Glutamatergic neuron (in vitro differentiated cells): ENCODE measurements at regions not wholly inside any gene's neighbourhood (a gene's known extent, or its start where the extent isn't known, plus 50 kb on each side); places are given as distances from the start of the nearest gene placed in this dataset.

Source experiments
- DNase-seq: peaks from one replicate; pipeline ENCODE4 v3.0.0; 2022
- H3K27ac Mint-ChIP-seq: one replicate; pipeline ENCODE4 v1.8.0; 2020; ENCODE audit warnings: mild to moderate bottlenecking, mixed read lengths, inconsistent platforms; ENCODE audit not compliant: unreplicated experiment
- H3K27me3 Mint-ChIP-seq: one replicate; pipeline ENCODE4 v1.8.0; 2020; ENCODE audit warnings: mild to moderate bottlenecking, moderate library complexity, mixed read lengths, inconsistent platforms; ENCODE audit not compliant: unreplicated experiment
- H3K36me3 Mint-ChIP-seq: one replicate; pipeline ENCODE4 v1.8.0; 2020; ENCODE audit warnings: mild to moderate bottlenecking, mixed read lengths, inconsistent platforms; ENCODE audit not compliant: unreplicated experiment
- H3K4me1 Mint-ChIP-seq: one replicate; pipeline ENCODE4 v1.8.0; 2020; ENCODE audit warnings: mild to moderate bottlenecking, low read depth, mixed read lengths, inconsistent platforms; ENCODE audit not compliant: unreplicated experiment
- H3K4me3 Mint-ChIP-seq: one replicate; pipeline ENCODE4 v1.8.0; 2020; ENCODE audit warnings: mild to moderate bottlenecking, mixed read lengths, inconsistent platforms; ENCODE audit not compliant: unreplicated experiment
- H3K9me3 Mint-ChIP-seq: one replicate; pipeline ENCODE4 v1.8.0; 2020; ENCODE audit warnings: mild to moderate bottlenecking, moderate library complexity, mixed read lengths, inconsistent platforms; ENCODE audit not compliant: unreplicated experiment
- TF ChIP-seq, protein P1 (sequence below): fragments of 200-600 bp; sonication (generic); IDR thresholded peaks from one replicate; pipeline ENCODE4 v1.5.0; 2021; ENCODE audit not compliant: partially characterized antibody, unreplicated experiment

- H3K9me3 Mint-ChIP-seq, result no peaks in the 10 kb centered on the region
- H3K27me3 Mint-ChIP-seq, result peaks cover 2% of the 10 kb centered on the region
- no peak overlapping the region for H3K4me3 Mint-ChIP-seq
- TF ChIP-seq, protein P1, sequence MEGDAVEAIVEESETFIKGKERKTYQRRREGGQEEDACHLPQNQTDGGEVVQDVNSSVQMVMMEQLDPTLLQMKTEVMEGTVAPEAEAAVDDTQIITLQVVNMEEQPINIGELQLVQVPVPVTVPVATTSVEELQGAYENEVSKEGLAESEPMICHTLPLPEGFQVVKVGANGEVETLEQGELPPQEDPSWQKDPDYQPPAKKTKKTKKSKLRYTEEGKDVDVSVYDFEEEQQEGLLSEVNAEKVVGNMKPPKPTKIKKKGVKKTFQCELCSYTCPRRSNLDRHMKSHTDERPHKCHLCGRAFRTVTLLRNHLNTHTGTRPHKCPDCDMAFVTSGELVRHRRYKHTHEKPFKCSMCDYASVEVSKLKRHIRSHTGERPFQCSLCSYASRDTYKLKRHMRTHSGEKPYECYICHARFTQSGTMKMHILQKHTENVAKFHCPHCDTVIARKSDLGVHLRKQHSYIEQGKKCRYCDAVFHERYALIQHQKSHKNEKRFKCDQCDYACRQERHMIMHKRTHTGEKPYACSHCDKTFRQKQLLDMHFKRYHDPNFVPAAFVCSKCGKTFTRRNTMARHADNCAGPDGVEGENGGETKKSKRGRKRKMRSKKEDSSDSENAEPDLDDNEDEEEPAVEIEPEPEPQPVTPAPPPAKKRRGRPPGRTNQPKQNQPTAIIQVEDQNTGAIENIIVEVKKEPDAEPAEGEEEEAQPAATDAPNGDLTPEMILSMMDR, result no peak
- peaks cover 9% of the 10 kb centered on the region for H3K4me1 Mint-ChIP-seq
- no peaks in the 10 kb centered on the region for H3K36me3 Mint-ChIP-seq
- no peak for DNase-seq
- H3K27ac Mint-ChIP-seq, result no peak overlapping the region
Measured at GRCh38 chr18:37717656-37718055, 152.1 kb upstream of the CELF4 start.

GRCh38 chr18:37717098-37717497, 151.5 kb upstream of the CELF4 start:
- Mint-ChIP-seq H3K27me3 (peaks cover 2% of the 10 kb centered on the region), H3K27ac (no peak overlapping the region), H3K36me3 (no peaks in the 10 kb centered on the region), H3K9me3 (no peaks in the 10 kb centered on the region), H3K4me3 (no peak overlapping the region), H3K4me1 (peaks cover 7% of the 10 kb centered on the region)
- no peak for DNase-seq
- TF ChIP-seq, protein P1, result no peak

- H3K4me1 Mint-ChIP-seq, result no peaks in the 10 kb centered on the region
- DNase-seq, result no peak
- TF ChIP-seq, protein P1, result no peak
- no peak overlapping the region for H3K4me3 Mint-ChIP-seq
- H3K9me3 Mint-ChIP-seq, result no peaks in the 10 kb centered on the region
- peaks cover 2% of the 10 kb centered on the region for H3K27me3 Mint-ChIP-seq
- H3K36me3 Mint-ChIP-seq, result no peaks in the 10 kb centered on the region
- H3K27ac Mint-ChIP-seq, result no peak overlapping the region
Measured at GRCh38 chr18:37716106-37716735, 150.6 kb upstream of the CELF4 start.

GRCh38 chr18:37714691-37715090, 149.1 kb upstream of the CELF4 start:
- H3K27me3 Mint-ChIP-seq, result no peaks in the 10 kb centered on the region
- H3K27ac Mint-ChIP-seq, result no peak overlapping the region
- no peaks in the 10 kb centered on the region for H3K36me3 Mint-ChIP-seq
- H3K9me3 Mint-ChIP-seq, result no peaks in the 10 kb centered on the region
- no peak overlapping the region for H3K4me3 Mint-ChIP-seq
- H3K4me1 Mint-ChIP-seq, result no peaks in the 10 kb centered on the region
- TF ChIP-seq, protein P1, result no peak
- no peak for DNase-seq

GRCh38 chr18:37712776-37713175, 147.2 kb upstream of the CELF4 start:
- Mint-ChIP-seq H3K36me3 (no peaks in the 10 kb centered on the region), H3K4me1 (no peaks in the 10 kb centered on the region), H3K9me3 (no peaks in the 10 kb centered on the region), H3K27ac (no peak overlapping the region), H3K27me3 (no peaks in the 10 kb centered on the region), H3K4me3 (no peak overlapping the region)
- TF ChIP-seq, protein P1, result no peak
- no peak for DNase-seq
